22Rv1 (cell line): ENCODE measurements at regions not wholly inside any gene's neighbourhood (a gene's known extent, or its start where the extent isn't known, plus 50 kb on each side); places are given as distances from the start of the nearest gene placed in this dataset.

Experiments used
- CTCF ChIP-seq: fragments of 450-650 bp; IDR thresholded peaks from 2 replicates; pipeline ENCODE4 v1.5.1; 2017; ENCODE audit warnings: mild to moderate bottlenecking
- ZFX ChIP-seq: fragments of 450-650 bp; IDR thresholded peaks from 2 replicates; pipeline ENCODE4 v1.6.1; 2017; ENCODE audit warnings: antibody characterized with exemption, borderline replicate concordance

- TF ChIP-seq CTCF (no peak), ZFX (no peak)
These were observed 432.5 kb downstream of the MFSD1 start for GRCh38 chr3:159234306-159234705.
